ENCODE measurements at regions not wholly inside any gene's neighbourhood (a gene's known extent, or its start where the extent isn't known, plus 50 kb on each side); places are given as distances from the start of the nearest gene placed in this dataset.

- no peak for DNase-seq (ENCODE audit: low spot score)
- Histone ChIP-seq H3K36me3 (ENCODE audit: insufficient read depth) (no peaks in the 10 kb centered on the region), H3K79me2 (replicated peaks; ENCODE audit: insufficient read depth) (no peaks in the 10 kb centered on the region), H3K4me1 (ENCODE audit: insufficient read depth) (no peaks in the 10 kb centered on the region), H3K4me2 (no peak overlapping the region), H3K27me3 (ENCODE audit: insufficient read depth) (no peaks in the 10 kb centered on the region), H3K27ac (ENCODE audit: low read depth) (no peak overlapping the region), H2AFZ (no peak overlapping the region), H3F3A (replicated peaks; ENCODE audit: low read depth) (no peaks in the 10 kb centered on the region), H3K4me3 (no peak overlapping the region), H3K9me2 (ENCODE audit: insufficient read depth) (no peaks in the 10 kb centered on the region), H4K20me1 (replicated peaks; ENCODE audit: insufficient read depth) (no peaks in the 10 kb centered on the region)
- ATAC-seq, result no peak
- H3K27me3 Mint-ChIP-seq (ENCODE audit: insufficient read depth, low read depth, poor library complexity), result no peaks in the 10 kb centered on the region
- peaks cover 9% of the 10 kb centered on the region; the same call in 2 of the 3 replicates for H3K4me1 Mint-ChIP-seq
- TF ChIP-seq, protein P1, sequence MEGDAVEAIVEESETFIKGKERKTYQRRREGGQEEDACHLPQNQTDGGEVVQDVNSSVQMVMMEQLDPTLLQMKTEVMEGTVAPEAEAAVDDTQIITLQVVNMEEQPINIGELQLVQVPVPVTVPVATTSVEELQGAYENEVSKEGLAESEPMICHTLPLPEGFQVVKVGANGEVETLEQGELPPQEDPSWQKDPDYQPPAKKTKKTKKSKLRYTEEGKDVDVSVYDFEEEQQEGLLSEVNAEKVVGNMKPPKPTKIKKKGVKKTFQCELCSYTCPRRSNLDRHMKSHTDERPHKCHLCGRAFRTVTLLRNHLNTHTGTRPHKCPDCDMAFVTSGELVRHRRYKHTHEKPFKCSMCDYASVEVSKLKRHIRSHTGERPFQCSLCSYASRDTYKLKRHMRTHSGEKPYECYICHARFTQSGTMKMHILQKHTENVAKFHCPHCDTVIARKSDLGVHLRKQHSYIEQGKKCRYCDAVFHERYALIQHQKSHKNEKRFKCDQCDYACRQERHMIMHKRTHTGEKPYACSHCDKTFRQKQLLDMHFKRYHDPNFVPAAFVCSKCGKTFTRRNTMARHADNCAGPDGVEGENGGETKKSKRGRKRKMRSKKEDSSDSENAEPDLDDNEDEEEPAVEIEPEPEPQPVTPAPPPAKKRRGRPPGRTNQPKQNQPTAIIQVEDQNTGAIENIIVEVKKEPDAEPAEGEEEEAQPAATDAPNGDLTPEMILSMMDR (conservative IDR thresholded peaks at IDR 0.05; ENCODE audit: low read depth in 2 of 2), result no peak
- no peak for TF ChIP-seq EZH2 (IDR thresholded peaks at IDR 0.05; ENCODE audit: low read depth, unreplicated experiment)
- TF ChIP-seq EZH2phosphoT487 (IDR thresholded peaks at IDR 0.05; ENCODE audit: unreplicated experiment), result no peak
- no peak for TF ChIP-seq JUNB (IDR thresholded peaks at IDR 0.05; ENCODE audit: unreplicated experiment)
- TF ChIP-seq ZNF331 (CRISPR knock-in tag; IDR thresholded peaks at IDR 0.05; ENCODE audit: low read depth), result no peak
- no peak for TF ChIP-seq STAT1 (IDR thresholded peaks at IDR 0.05; ENCODE audit: unreplicated experiment)
- no peak for TF ChIP-seq REST (IDR thresholded peaks at IDR 0.05; ENCODE audit: unreplicated experiment)
- no peak for TF ChIP-seq ZNF114 (CRISPR knock-in tag; IDR thresholded peaks at IDR 0.05)
- TF ChIP-seq POLR2AphosphoS5 (IDR thresholded peaks at IDR 0.05; ENCODE audit: low read depth), result no peak
- no peak for TF ChIP-seq ZNF462 (CRISPR knock-in tag; IDR thresholded peaks at IDR 0.05)
- TF ChIP-seq CREB1 (CRISPR knock-in tag; IDR thresholded peaks at IDR 0.05; ENCODE audit: low read depth), result no peak
- no peak for TF ChIP-seq NANOG (IDR thresholded peaks at IDR 0.05; ENCODE audit: borderline replicate concordance)
- TF ChIP-seq, protein P2, sequence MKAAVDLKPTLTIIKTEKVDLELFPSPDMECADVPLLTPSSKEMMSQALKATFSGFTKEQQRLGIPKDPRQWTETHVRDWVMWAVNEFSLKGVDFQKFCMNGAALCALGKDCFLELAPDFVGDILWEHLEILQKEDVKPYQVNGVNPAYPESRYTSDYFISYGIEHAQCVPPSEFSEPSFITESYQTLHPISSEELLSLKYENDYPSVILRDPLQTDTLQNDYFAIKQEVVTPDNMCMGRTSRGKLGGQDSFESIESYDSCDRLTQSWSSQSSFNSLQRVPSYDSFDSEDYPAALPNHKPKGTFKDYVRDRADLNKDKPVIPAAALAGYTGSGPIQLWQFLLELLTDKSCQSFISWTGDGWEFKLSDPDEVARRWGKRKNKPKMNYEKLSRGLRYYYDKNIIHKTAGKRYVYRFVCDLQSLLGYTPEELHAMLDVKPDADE (IDR thresholded peaks at IDR 0.05), result no peak
- H3K27ac Mint-ChIP-seq, result no peak overlapping the region
- no peak overlapping the region for H3K4me3 Mint-ChIP-seq
- H3K36me3 Mint-ChIP-seq (ENCODE audit: low read depth), result no peaks in the 10 kb centered on the region
- H3K9me3 Mint-ChIP-seq, result no peaks in the 10 kb centered on the region
These were observed 105.2 kb upstream of the FAM9A start for GRCh38 chrX:8906299-8906938.
